WTC11 (cell line): ENCODE measurements at regions not wholly inside any gene's neighbourhood (a gene's known extent, or its start where the extent isn't known, plus 50 kb on each side); places are given as distances from the start of the nearest gene placed in this dataset.

Experiments
- ATAC-seq: fragments of 200-7000 bp; cut with Tn5 transposase; 2 replicates; pipeline ENCODE4 v1.10.0; 2021; ENCODE audit warnings: mild to moderate bottlenecking, moderate library complexity
- CTCF ChIA-PET: fragments of 300-600 bp; sonication (Branson Sonifier 250); formaldehyde crosslinking; loops from one replicate; lab custom pipeline; 2021; ENCODE audit warnings: antibody characterized with exemption; lab: Charles Lee
- POLR2A ChIA-PET: fragments of 350-600 bp; sonication (Branson Sonifier 250); formaldehyde crosslinking; loops from one replicate; lab custom pipeline; 2021; ENCODE audit warnings: antibody characterized with exemption; lab: Charles Lee
- DNase-seq: peaks from one replicate; pipeline ENCODE4 v3.0.0; 2021; ENCODE audit warnings: low spot score
- H3K27ac Mint-ChIP-seq: 2 replicates; pipeline ENCODE4 v1.8.0; 2021; ENCODE audit warnings: mixed read lengths
- H3K27me3 Mint-ChIP-seq: 2 replicates; pipeline ENCODE4 v1.8.0; 2021; ENCODE audit warnings: low read depth, mild to moderate bottlenecking, moderate library complexity, mixed read lengths
- H3K36me3 Mint-ChIP-seq: 2 replicates; pipeline ENCODE4 v1.8.0; 2021; ENCODE audit warnings: mixed read lengths
- H3K4me1 Mint-ChIP-seq: 2 replicates; pipeline ENCODE4 v1.8.0; 2022; ENCODE audit warnings: mixed read lengths
- H3K4me3 Mint-ChIP-seq: 2 replicates; pipeline ENCODE4 v1.8.0; 2021; ENCODE audit warnings: mild to moderate bottlenecking, moderate library complexity, mixed read lengths
- H3K9me3 Mint-ChIP-seq: 2 replicates; pipeline ENCODE4 v1.8.0; 2021; ENCODE audit warnings: mixed read lengths
- ELF4 ChIP-seq: sonication (generic); formaldehyde crosslinking; IDR thresholded peaks from 2 replicates; pipeline ENCODE4 v1.8.1; 2022; ENCODE audit warnings: low read depth, mild to moderate bottlenecking, moderate library complexity, missing genetic modification reagents
- ESRRA ChIP-seq: sonication (generic); formaldehyde crosslinking; IDR thresholded peaks from 2 replicates; pipeline ENCODE4 v1.8.1; 2022; ENCODE audit warnings: mild to moderate bottlenecking, missing genetic modification reagents, borderline replicate concordance
- FOXJ3 ChIP-seq: sonication (generic); formaldehyde crosslinking; IDR thresholded peaks from 2 replicates; pipeline ENCODE4 v1.9.0; 2021; ENCODE audit warnings: missing genetic modification reagents, mild to moderate bottlenecking, borderline replicate concordance
- FOXP1 ChIP-seq: sonication (generic); formaldehyde crosslinking; IDR thresholded peaks from 2 replicates; pipeline ENCODE4 v1.8.0; 2022; ENCODE audit warnings: missing genetic modification reagents, mild to moderate bottlenecking, moderate library complexity, borderline replicate concordance
- GRHL2 ChIP-seq: fragments of 250-450 bp; sonication (Bioruptor Pico); IDR thresholded peaks from 2 replicates; pipeline ENCODE4 v1.8.0; 2022; ENCODE audit warnings: mild to moderate bottlenecking, moderate library complexity; ENCODE audit not compliant: insufficient replicate concordance, severe bottlenecking
- HMGA2 ChIP-seq: fragments of 250-450 bp; sonication (Bioruptor Pico); IDR thresholded peaks from 2 replicates; pipeline ENCODE4 v1.4.0; 2021; ENCODE audit warnings: mild to moderate bottlenecking, moderate library complexity
- IRF2 ChIP-seq: sonication (generic); formaldehyde crosslinking; IDR thresholded peaks from 2 replicates; pipeline ENCODE4 v1.8.0; 2022; ENCODE audit warnings: low read depth, missing genetic modification reagents, borderline replicate concordance
- MYBL2 ChIP-seq: sonication (generic); formaldehyde crosslinking; IDR thresholded peaks from 2 replicates; pipeline ENCODE4 v1.8.1; 2023; ENCODE audit warnings: mild to moderate bottlenecking, moderate library complexity, missing genetic modification reagents
- NFATC4 ChIP-seq: fragments of 250-450 bp; sonication (Bioruptor Pico); IDR thresholded peaks from 2 replicates; pipeline ENCODE4 v1.9.0; 2021; ENCODE audit warnings: mild to moderate bottlenecking
- NR1H2 ChIP-seq: sonication (generic); formaldehyde crosslinking; IDR thresholded peaks from 2 replicates; pipeline ENCODE4 v1.9.0; 2021; ENCODE audit warnings: mild to moderate bottlenecking, moderate library complexity, missing genetic modification reagents
- PRRX2 ChIP-seq: fragments of 250-450 bp; sonication (Bioruptor Pico); IDR thresholded peaks from 2 replicates; pipeline ENCODE4 v1.8.0; 2021; ENCODE audit warnings: mild to moderate bottlenecking
- SOX15 ChIP-seq: fragments of 250-450 bp; sonication (Bioruptor Pico); IDR thresholded peaks from 2 replicates; pipeline ENCODE4 v1.9.0; 2021; ENCODE audit warnings: mild to moderate bottlenecking
- TEAD1 ChIP-seq: sonication (generic); formaldehyde crosslinking; IDR thresholded peaks from 2 replicates; pipeline ENCODE4 v1.8.0; 2022; ENCODE audit warnings: mild to moderate bottlenecking, missing genetic modification reagents
- ZNF138 ChIP-seq: sonication (generic); formaldehyde crosslinking; conservative IDR thresholded peaks from 2 replicates; pipeline ENCODE4 v1.8.1; 2022; ENCODE audit warnings: mild to moderate bottlenecking, moderate library complexity, missing genetic modification reagents
- ZNF317 ChIP-seq: sonication (generic); formaldehyde crosslinking; IDR thresholded peaks from 2 replicates; pipeline ENCODE4 v1.8.1; 2023; ENCODE audit warnings: low read depth, mild to moderate bottlenecking, moderate library complexity, missing genetic modification reagents, borderline replicate concordance
- ZNF396 ChIP-seq: fragments of 250-450 bp; sonication (Bioruptor Pico); IDR thresholded peaks from 2 replicates; pipeline ENCODE4 v1.8.0; 2021; ENCODE audit warnings: mild to moderate bottlenecking, moderate library complexity, borderline replicate concordance
- TF ChIP-seq, protein P1 (sequence below): fragments of 250-450 bp; sonication (Bioruptor Pico); IDR thresholded peaks from 2 replicates; pipeline ENCODE4 v2.1.2; 2022; ENCODE audit warnings: mild to moderate bottlenecking, moderate library complexity
- TF ChIP-seq, protein P2 (sequence below): sonication (generic); formaldehyde crosslinking; IDR thresholded peaks from 2 replicates; pipeline ENCODE4 v1.8.1; 2022; ENCODE audit warnings: missing genetic modification reagents, borderline replicate concordance
- TF ChIP-seq, protein P3 (sequence below): sonication (generic); formaldehyde crosslinking; IDR thresholded peaks from 2 replicates; pipeline ENCODE4 v1.8.0; 2022; ENCODE audit warnings: mild to moderate bottlenecking, missing genetic modification reagents
- TF ChIP-seq, protein P4 (sequence below): fragments of 250-450 bp; sonication (Bioruptor Pico); IDR thresholded peaks from 2 replicates; pipeline ENCODE4 v1.9.0; 2021; ENCODE audit warnings: mild to moderate bottlenecking
- TF ChIP-seq, protein P5 (sequence below): sonication (generic); formaldehyde crosslinking; conservative IDR thresholded peaks from 2 replicates; pipeline ENCODE4 v1.8.1; 2022; ENCODE audit warnings: mild to moderate bottlenecking, missing genetic modification reagents
- TF ChIP-seq, protein P6 (sequence below): fragments of 250-450 bp; sonication (Bioruptor Pico); IDR thresholded peaks from 2 replicates; pipeline ENCODE4 v1.8.0; 2021; ENCODE audit warnings: mild to moderate bottlenecking
- TF ChIP-seq, protein P7 (sequence below): sonication (generic); formaldehyde crosslinking; IDR thresholded peaks from 2 replicates; pipeline ENCODE4 v1.8.1; 2022; ENCODE audit warnings: mild to moderate bottlenecking, missing genetic modification reagents, moderate library complexity, borderline replicate concordance

DNA sequence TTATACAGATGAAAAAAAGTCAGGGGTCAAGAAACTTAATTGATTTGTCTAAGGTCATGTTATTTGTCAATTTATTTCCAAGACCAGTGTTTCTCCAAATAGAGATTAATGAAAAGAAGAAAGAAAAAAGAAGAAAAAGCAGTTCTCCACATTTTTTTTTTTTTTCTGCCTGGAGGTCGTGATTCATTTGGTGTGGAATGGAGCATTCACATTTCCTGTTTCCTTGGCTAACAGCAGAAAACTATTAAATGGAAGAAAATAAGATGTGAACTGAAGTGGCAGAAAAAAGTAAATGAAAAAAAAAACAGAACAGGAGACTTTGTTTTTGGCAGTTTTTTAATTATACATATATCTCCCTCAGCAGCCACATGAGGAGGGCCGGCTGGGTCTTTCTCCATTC lies 470.8 kb upstream of the ZNF337 start:
- POLR2A ChIA-PET = no interaction called here
- DNase-seq = no peak
- peaks cover 3% of the 10 kb centered on the region for H3K9me3 Mint-ChIP-seq
- ATAC-seq = no peak
- no peak overlapping the region for H3K4me3 Mint-ChIP-seq
- H3K27ac Mint-ChIP-seq = no peak overlapping the region
- TF ChIP-seq, protein P1, sequence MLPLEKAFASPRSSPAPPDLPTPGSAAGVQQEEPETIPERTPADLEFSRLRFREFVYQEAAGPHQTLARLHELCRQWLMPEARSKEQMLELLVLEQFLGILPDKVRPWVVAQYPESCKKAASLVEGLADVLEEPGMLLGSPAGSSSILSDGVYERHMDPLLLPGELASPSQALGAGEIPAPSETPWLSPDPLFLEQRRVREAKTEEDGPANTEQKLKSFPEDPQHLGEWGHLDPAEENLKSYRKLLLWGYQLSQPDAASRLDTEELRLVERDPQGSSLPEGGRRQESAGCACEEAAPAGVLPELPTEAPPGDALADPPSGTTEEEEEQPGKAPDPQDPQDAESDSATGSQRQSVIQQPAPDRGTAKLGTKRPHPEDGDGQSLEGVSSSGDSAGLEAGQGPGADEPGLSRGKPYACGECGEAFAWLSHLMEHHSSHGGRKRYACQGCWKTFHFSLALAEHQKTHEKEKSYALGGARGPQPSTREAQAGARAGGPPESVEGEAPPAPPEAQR = no peak
- TF ChIP-seq, protein P2, sequence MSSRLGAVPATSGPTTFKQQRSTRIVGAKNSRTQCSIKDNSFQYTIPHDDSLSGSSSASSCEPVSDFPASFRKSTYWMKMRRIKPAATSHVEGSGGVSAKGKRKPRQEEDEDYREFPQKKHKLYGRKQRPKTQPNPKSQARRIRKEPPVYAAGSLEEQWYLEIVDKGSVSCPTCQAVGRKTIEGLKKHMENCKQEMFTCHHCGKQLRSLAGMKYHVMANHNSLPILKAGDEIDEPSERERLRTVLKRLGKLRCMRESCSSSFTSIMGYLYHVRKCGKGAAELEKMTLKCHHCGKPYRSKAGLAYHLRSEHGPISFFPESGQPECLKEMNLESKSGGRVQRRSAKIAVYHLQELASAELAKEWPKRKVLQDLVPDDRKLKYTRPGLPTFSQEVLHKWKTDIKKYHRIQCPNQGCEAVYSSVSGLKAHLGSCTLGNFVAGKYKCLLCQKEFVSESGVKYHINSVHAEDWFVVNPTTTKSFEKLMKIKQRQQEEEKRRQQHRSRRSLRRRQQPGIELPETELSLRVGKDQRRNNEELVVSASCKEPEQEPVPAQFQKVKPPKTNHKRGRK = no peak
- no peak for TF ChIP-seq NFATC4 (CRISPR knock-in tag)
- no peak for TF ChIP-seq GRHL2 (CRISPR knock-in tag)
- no peak for TF ChIP-seq HMGA2 (CRISPR knock-in tag)
- TF ChIP-seq, protein P3, sequence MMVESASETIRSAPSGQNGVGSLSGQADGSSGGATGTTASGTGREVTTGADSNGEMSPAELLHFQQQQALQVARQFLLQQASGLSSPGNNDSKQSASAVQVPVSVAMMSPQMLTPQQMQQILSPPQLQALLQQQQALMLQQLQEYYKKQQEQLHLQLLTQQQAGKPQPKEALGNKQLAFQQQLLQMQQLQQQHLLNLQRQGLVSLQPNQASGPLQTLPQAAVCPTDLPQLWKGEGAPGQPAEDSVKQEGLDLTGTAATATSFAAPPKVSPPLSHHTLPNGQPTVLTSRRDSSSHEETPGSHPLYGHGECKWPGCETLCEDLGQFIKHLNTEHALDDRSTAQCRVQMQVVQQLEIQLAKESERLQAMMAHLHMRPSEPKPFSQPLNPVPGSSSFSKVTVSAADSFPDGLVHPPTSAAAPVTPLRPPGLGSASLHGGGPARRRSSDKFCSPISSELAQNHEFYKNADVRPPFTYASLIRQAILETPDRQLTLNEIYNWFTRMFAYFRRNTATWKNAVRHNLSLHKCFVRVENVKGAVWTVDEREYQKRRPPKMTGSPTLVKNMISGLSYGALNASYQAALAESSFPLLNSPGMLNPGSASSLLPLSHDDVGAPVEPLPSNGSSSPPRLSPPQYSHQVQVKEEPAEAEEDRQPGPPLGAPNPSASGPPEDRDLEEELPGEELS (CRISPR knock-in tag) = no peak
- no peak for TF ChIP-seq NR1H2 (CRISPR knock-in tag)
- no peak for TF ChIP-seq IRF2 (CRISPR knock-in tag)
- TF ChIP-seq FOXJ3 (CRISPR knock-in tag) = no peak
- TF ChIP-seq, all 79 proteins: peak for 0
- H3K4me1 Mint-ChIP-seq = peaks cover 53% of the 10 kb centered on the region
- CTCF ChIA-PET = no interaction called here
- peaks cover 3% of the 10 kb centered on the region; the same call in 1 of the 2 replicates for H3K36me3 Mint-ChIP-seq
- no peaks in the 10 kb centered on the region for H3K27me3 Mint-ChIP-seq

DNA sequence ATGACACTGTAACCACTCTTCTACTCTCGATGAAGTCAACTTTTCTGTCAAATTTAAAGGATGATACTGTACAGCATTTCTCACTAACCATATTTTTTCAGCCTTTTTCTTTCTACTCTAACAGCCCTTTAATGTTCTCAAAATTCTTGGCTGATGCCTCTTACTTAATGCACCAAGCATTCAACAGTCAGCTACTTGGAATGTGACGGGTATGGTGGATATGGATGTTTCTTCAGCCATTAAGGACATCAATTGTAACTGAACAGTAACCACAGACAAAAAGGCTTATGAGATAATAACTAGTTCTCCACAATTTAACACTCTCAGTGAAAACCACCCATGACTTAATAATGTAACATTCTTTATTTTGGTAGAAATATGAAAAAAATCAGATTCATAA lies 467.2 kb upstream of the ZNF337 start:
- H3K27me3 Mint-ChIP-seq = no peaks in the 10 kb centered on the region
- H3K4me3 Mint-ChIP-seq = no peak overlapping the region
- peaks cover 74% of the 10 kb centered on the region for H3K4me1 Mint-ChIP-seq
- POLR2A ChIA-PET = no interaction called here
- DNase-seq = no peak
- no peak overlapping the region for H3K27ac Mint-ChIP-seq
- CTCF ChIA-PET = no interaction called here
- peaks cover 3% of the 10 kb centered on the region; the same call in 1 of the 2 replicates for H3K36me3 Mint-ChIP-seq
- peaks cover 3% of the 10 kb centered on the region for H3K9me3 Mint-ChIP-seq
- ATAC-seq = no peak
- no peak for TF ChIP-seq ZNF138
- TF ChIP-seq ELF4 = no peak
- TF ChIP-seq, protein P4, sequence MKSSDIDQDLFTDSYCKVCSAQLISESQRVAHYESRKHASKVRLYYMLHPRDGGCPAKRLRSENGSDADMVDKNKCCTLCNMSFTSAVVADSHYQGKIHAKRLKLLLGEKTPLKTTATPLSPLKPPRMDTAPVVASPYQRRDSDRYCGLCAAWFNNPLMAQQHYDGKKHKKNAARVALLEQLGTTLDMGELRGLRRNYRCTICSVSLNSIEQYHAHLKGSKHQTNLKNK (CRISPR knock-in tag) = no peak
- TF ChIP-seq TEAD1 (CRISPR knock-in tag) = no peak
- TF ChIP-seq PRRX2 (CRISPR knock-in tag) = no peak
- no peak for TF ChIP-seq SOX15
- no peak for TF ChIP-seq MYBL2 (CRISPR knock-in tag)
- TF ChIP-seq ZNF317 (CRISPR knock-in tag) = no peak
- TF ChIP-seq, protein P5, sequence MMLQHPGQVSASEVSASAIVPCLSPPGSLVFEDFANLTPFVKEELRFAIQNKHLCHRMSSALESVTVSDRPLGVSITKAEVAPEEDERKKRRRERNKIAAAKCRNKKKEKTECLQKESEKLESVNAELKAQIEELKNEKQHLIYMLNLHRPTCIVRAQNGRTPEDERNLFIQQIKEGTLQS (CRISPR knock-in tag) = no peak
- TF ChIP-seq ZNF396 (CRISPR knock-in tag) = no peak
- TF ChIP-seq, protein P1 = no peak
- TF ChIP-seq, protein P6, sequence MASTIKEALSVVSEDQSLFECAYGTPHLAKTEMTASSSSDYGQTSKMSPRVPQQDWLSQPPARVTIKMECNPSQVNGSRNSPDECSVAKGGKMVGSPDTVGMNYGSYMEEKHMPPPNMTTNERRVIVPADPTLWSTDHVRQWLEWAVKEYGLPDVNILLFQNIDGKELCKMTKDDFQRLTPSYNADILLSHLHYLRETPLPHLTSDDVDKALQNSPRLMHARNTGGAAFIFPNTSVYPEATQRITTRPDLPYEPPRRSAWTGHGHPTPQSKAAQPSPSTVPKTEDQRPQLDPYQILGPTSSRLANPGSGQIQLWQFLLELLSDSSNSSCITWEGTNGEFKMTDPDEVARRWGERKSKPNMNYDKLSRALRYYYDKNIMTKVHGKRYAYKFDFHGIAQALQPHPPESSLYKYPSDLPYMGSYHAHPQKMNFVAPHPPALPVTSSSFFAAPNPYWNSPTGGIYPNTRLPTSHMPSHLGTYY (CRISPR knock-in tag) = no peak
- TF ChIP-seq FOXP1 (CRISPR knock-in tag) = no peak
- no peak for TF ChIP-seq ESRRA
- TF ChIP-seq, protein P7, sequence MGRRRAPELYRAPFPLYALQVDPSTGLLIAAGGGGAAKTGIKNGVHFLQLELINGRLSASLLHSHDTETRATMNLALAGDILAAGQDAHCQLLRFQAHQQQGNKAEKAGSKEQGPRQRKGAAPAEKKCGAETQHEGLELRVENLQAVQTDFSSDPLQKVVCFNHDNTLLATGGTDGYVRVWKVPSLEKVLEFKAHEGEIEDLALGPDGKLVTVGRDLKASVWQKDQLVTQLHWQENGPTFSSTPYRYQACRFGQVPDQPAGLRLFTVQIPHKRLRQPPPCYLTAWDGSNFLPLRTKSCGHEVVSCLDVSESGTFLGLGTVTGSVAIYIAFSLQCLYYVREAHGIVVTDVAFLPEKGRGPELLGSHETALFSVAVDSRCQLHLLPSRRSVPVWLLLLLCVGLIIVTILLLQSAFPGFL (CRISPR knock-in tag) = no peak
